Astrocyte of the cerebellum (primary cell): ENCODE measurements at regions not wholly inside any gene's neighbourhood (a gene's known extent, or its start where the extent isn't known, plus 50 kb on each side); places are given as distances from the start of the nearest gene placed in this dataset.

Source experiments
- DNase-seq: peaks from one replicate; pipeline ENCODE4 v3.0.0-alpha.2; 2011; ENCODE audit warnings: low read depth
- H3K4me3 ChIP-seq: 2 replicates; pipeline ENCODE4 v1.5.1; 2011; ENCODE audit warnings: mild to moderate bottlenecking, low read depth, low read length, moderate library complexity
- in situ Hi-C: cut with HindIII; loops from 2 replicates; pipeline ENCODE4 v1.10.0; 2017; ENCODE audit warnings: low sequenced_read_pairs
- TF ChIP-seq, protein P1 (sequence below): IDR thresholded peaks from 2 replicates; pipeline ENCODE4 v1.5.1; 2012; ENCODE audit warnings: low read length, low read depth, moderate library complexity, mild to moderate bottlenecking; ENCODE audit errors: missing control alignments

DNA sequence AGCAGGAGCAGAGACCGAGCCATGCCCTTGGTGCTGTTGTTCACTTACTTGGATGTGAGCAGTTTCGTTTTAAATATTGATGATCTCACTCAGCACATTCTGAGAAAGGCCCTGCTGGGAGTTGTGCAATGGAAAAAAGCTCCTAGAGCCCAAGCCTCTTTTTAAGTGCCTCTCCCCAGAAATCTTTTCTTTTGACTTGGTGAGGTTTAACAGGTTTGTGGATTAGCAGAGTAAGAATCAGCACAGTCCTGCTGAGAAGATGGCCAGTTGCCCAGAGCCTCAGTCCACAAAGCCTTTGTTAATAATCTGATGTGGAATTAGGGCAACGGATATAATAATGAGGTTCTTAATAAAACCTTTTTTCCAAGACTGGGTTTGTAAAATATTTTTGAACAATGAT lies 157.5 kb upstream of the ATP6AP2 start:
- H3K4me3 ChIP-seq: no peak overlapping the region
- DNase-seq: peak; percentile 93
- TF ChIP-seq, protein P1, sequence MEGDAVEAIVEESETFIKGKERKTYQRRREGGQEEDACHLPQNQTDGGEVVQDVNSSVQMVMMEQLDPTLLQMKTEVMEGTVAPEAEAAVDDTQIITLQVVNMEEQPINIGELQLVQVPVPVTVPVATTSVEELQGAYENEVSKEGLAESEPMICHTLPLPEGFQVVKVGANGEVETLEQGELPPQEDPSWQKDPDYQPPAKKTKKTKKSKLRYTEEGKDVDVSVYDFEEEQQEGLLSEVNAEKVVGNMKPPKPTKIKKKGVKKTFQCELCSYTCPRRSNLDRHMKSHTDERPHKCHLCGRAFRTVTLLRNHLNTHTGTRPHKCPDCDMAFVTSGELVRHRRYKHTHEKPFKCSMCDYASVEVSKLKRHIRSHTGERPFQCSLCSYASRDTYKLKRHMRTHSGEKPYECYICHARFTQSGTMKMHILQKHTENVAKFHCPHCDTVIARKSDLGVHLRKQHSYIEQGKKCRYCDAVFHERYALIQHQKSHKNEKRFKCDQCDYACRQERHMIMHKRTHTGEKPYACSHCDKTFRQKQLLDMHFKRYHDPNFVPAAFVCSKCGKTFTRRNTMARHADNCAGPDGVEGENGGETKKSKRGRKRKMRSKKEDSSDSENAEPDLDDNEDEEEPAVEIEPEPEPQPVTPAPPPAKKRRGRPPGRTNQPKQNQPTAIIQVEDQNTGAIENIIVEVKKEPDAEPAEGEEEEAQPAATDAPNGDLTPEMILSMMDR: no peak
- in situ Hi-C loops: no loop called here

DNA sequence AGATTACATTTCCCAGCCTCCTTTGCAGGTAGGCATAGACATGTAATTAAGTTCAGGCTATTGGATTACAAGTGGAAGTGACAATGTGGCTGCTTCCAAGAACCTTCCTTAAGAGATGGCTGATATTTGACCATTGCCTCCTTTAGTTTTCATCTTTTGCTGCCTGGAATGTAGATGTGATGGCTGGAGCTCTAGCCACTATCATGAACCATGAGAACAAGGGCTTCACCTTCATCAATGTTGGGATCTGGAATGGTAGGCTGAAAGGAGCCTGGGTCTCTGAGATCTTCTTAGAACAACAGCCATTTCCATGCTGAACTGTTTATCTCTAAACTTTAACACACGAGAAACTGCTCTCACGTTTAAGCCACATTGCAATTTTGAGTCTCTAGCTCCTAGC lies 158.7 kb upstream of the ATP6AP2 start:
- TF ChIP-seq, protein P1: no peak
- DNase-seq: no peak
- no peak overlapping the region for H3K4me3 ChIP-seq
- in situ Hi-C loops: no loop called here

DNA sequence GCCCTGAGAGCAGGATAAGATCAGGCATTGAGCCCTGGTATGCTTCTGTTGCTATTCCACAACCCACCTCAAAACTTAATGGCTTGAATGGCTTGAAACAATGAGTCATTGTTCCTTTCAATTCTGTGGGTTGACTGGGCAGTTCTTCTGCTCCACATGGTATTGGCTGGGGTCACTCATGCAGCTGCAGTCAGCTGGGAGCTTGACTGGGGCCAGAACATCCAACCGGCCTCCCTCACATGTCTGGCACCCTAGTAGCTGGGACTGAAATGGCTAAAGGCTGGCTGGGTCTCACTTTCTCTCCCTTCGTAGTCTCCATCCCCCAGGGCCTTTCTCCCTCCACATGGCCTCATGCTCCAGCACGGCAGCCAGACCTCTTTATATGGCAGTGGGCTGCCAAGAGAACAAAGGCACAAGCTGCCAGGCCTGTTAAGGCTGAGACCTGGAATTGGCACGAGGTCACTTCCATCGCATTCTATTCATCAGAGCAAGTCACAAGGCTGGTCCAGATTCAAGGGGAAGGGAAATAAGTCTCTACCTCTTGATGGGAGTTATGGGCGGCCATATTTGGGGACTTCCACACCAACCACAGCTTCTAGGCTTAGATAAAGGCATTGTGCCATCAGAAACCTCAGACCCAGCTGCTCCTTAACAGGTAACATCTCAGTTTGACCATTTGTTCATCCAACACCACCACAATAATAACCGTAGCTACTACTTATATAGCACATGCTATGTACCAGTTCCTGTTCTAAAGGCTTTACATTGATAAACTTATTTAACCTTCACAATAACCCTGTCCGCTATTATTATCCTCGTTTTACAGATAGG lies 159.7 kb upstream of the ATP6AP2 start:
- H3K4me3 ChIP-seq: no peak overlapping the region
- in situ Hi-C loops: no loop called here
- DNase-seq: peak; percentile 73
- TF ChIP-seq, protein P1: no peak

DNA sequence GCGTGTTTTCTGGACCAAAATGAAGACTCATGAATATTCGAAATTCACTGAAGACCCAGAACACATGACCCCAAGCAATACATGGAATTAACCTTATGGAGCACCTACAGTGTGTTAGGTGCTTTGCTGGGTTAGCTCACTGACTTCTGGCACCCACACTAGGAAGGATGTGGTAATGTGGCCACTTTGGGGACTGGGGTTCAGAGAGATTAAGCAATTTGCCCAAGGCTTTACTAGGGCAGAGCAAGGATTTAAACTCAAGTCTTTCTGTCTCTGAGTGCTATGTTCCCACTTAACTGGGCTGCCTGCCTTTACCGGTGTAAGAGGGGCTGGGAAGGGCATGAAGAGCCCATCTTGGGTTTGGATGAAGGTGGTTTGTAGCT lies 162.0 kb upstream of the ATP6AP2 start:
- H3K4me3 ChIP-seq: no peak overlapping the region
- no peak for DNase-seq
- TF ChIP-seq, protein P1: no peak
- in situ Hi-C loops: no loop called here

DNA sequence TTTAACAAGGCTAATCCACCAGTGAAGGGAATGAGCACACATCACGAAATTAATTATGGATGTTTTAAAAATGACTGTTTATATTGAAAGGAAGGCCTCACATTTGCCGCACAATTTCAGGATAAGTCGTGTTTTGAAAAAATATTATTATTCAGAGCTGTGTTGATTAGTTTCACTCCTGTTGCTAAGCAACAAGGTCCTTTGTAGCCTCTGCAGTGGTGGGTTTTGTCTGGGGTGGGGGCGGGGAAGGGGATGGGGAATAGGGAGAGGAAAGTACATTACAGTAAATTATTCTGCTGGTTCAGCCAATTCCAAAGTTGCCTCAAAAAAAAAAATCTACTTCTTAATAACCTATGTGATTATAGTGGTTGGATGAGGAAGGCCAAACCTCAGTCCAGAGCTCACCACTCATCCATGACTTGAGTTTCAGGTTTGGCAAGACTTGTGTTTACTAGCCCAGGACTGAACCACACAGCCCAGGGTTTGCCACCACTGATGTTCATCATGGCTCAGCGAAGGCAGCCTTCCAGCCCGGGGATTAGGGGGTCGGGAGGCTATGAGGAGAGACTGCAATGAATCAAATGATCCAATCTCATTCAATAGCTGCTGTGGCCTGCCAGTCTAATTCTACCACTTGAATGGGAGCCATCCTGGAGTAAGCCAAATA lies 162.5 kb upstream of the ATP6AP2 start:
- in situ Hi-C loops: no loop called here
- TF ChIP-seq, protein P1: no peak
- peak; percentile 81 for DNase-seq
- H3K4me3 ChIP-seq: no peak overlapping the region

- no peak overlapping the region for H3K4me3 ChIP-seq
- no peak for DNase-seq
- in situ Hi-C loops: no loop called here
- TF ChIP-seq, protein P1: no peak
These were observed 165.1 kb upstream of the ATP6AP2 start for GRCh38 chrX:40415675-40416074.
